IMR-90 (cell line): ENCODE measurements at regions not wholly inside any gene's neighbourhood (a gene's known extent, or its start where the extent isn't known, plus 50 kb on each side); places are given as distances from the start of the nearest gene placed in this dataset.

Source experiments
- ATAC-seq: fragments of 200-7000 bp; cut with Tn5 transposase; 2 replicates; pipeline ENCODE4 v1.9.1; 2020; ENCODE audit warnings: low read depth, mild to moderate bottlenecking, moderate library complexity
- BruUV-seq: library from RNA; stranded (reverse); fragments of 400-500 nt; replicated peaks from 2 replicates; lab custom pipeline; 2021; lab: Mats Ljungman, UMichigan
- CTCF ChIA-PET: fragments of 300-600 bp; formaldehyde crosslinking; extraction: SDS; loops from one replicate; lab custom pipeline; 2021; ENCODE audit warnings: antibody characterized with exemption; lab: Yijun Ruan, JAX
- POLR2A ChIA-PET: fragments of 300-600 bp; sonication (Branson Sonifier 250); formaldehyde crosslinking; loops from one replicate; lab custom pipeline; 2022; ENCODE audit warnings: antibody characterized with exemption; ENCODE audit not compliant: unreplicated experiment; lab: Charles Lee
- DNase-seq: peaks from one replicate; pipeline ENCODE4 v3.0.0; 2013
- H2AFZ ChIP-seq: replicated peaks from 2 replicates; pipeline ENCODE3; 2013; ENCODE audit warnings: low read length, mild to moderate bottlenecking; ENCODE audit not compliant: poor library complexity
- H2AK5ac ChIP-seq: 2 replicates; pipeline ENCODE4 v1.6.1; 2013; ENCODE audit warnings: low read depth, low read length, inconsistent platforms
- H2AK9ac ChIP-seq: replicated peaks from 2 replicates; pipeline ENCODE3; 2013; ENCODE audit warnings: mild to moderate bottlenecking, low read depth, low read length, moderate library complexity; ENCODE audit not compliant: poor library complexity
- H2BK120ac ChIP-seq: 2 replicates; pipeline ENCODE4 v1.6.1; 2013; ENCODE audit warnings: low read depth, low read length, inconsistent platforms
- H2BK15ac ChIP-seq: 3 replicates; pipeline ENCODE4 v1.6.1; 2013; ENCODE audit warnings: low read depth, low read length, inconsistent platforms
- H2BK20ac ChIP-seq: 2 replicates; pipeline ENCODE4 v1.6.1; 2013; ENCODE audit warnings: low read depth, mild to moderate bottlenecking, inconsistent platforms, low read length, moderate library complexity
- H2BK5ac ChIP-seq: 2 replicates; pipeline ENCODE4 v1.6.1; 2013; ENCODE audit warnings: mild to moderate bottlenecking, low read depth, low read length, inconsistent platforms; ENCODE audit not compliant: poor library complexity, severe bottlenecking
- H3K14ac ChIP-seq: replicated peaks from 2 replicates; pipeline ENCODE4 v1.6.1; 2013; ENCODE audit warnings: low read depth, low read length, inconsistent platforms
- H3K18ac ChIP-seq: 2 replicates; pipeline ENCODE4 v1.6.1; 2013; ENCODE audit warnings: low read depth, low read length, control low read depth
- H3K23ac ChIP-seq: 2 replicates; pipeline ENCODE4 v1.6.1; 2013; ENCODE audit warnings: low read depth, low read length, inconsistent platforms
- H3K27ac ChIP-seq: 2 replicates; pipeline ENCODE4 v1.5.1; 2013; ENCODE audit warnings: mild to moderate bottlenecking, control low read depth, low read length; ENCODE audit not compliant: insufficient read depth
- H3K27me3 ChIP-seq: 2 replicates; pipeline ENCODE4 v1.6.1; 2013; ENCODE audit warnings: low read length; ENCODE audit not compliant: control insufficient read depth, insufficient read depth
- H3K36me3 ChIP-seq: 2 replicates; pipeline ENCODE4 v1.6.1; 2013; ENCODE audit warnings: low read length, mixed read lengths; ENCODE audit not compliant: control insufficient read depth, insufficient read depth
- H3K4ac ChIP-seq: 2 replicates; pipeline ENCODE4 v1.6.1; 2013; ENCODE audit warnings: low read depth, low read length, inconsistent platforms
- H3K4me1 ChIP-seq: 2 replicates; pipeline ENCODE4 v1.6.1; 2013; ENCODE audit warnings: low read length, mixed read lengths; ENCODE audit not compliant: control insufficient read depth, insufficient read depth
- H3K4me2 ChIP-seq: 2 replicates; pipeline ENCODE4 v1.6.1; 2013; ENCODE audit warnings: low read depth, mild to moderate bottlenecking, control low read depth, low read length, moderate library complexity
- H3K4me3 ChIP-seq: 2 replicates; pipeline ENCODE4 v1.5.1; 2013; ENCODE audit warnings: low read depth, mild to moderate bottlenecking, control low read depth, low read length, moderate library complexity; ENCODE audit not compliant: insufficient read depth
- H3K56ac ChIP-seq: 2 replicates; pipeline ENCODE4 v1.6.1; 2013; ENCODE audit warnings: low read length, inconsistent platforms; ENCODE audit not compliant: insufficient read depth; ENCODE audit errors: extremely low read depth
- H3K79me1 ChIP-seq, 2 experiments: 2 replicates each; pipeline ENCODE4 v1.6.1; 2013; ENCODE audit warnings: low read length in 2 of 2, inconsistent platforms in 1 of 2, low read depth in 1 of 2
- H3K9ac ChIP-seq: 2 replicates; pipeline ENCODE4 v1.6.1; 2013; ENCODE audit warnings: low read depth, low read length, control low read depth
- H3K9me1 ChIP-seq: 2 replicates; pipeline ENCODE4 v1.6.1; 2013; ENCODE audit warnings: low read length, inconsistent platforms; ENCODE audit not compliant: insufficient read depth
- H3K9me3 ChIP-seq: 2 replicates; pipeline ENCODE4 v1.6.1; 2013; ENCODE audit warnings: low read length; ENCODE audit not compliant: control insufficient read depth, insufficient read depth
- H4K20me1 ChIP-seq: 2 replicates; pipeline ENCODE4 v1.6.1; 2013; ENCODE audit warnings: low read length, inconsistent platforms; ENCODE audit not compliant: insufficient read depth
- H4K5ac ChIP-seq: 2 replicates; pipeline ENCODE4 v1.6.1; 2013; ENCODE audit warnings: mild to moderate bottlenecking, low read depth, low read length, control low read depth
- H4K8ac ChIP-seq, 2 experiments: 2 replicates each; pipeline ENCODE4 v1.6.1; 2013; ENCODE audit warnings: low read depth in 2 of 2, low read length in 2 of 2, control low read depth in 1 of 2, inconsistent platforms in 1 of 2
- H4K91ac ChIP-seq: 2 replicates; pipeline ENCODE4 v1.6.1; 2013; ENCODE audit warnings: low read depth, low read length, inconsistent platforms; ENCODE audit not compliant: insufficient read depth
- BHLHE40 ChIP-seq: fragments of 150-350 bp; IDR thresholded peaks from 2 replicates; pipeline ENCODE4 v1.6.1; 2016; ENCODE audit warnings: mild to moderate bottlenecking, low read depth, low read length
- CEBPB ChIP-seq: IDR thresholded peaks from 2 replicates; pipeline ENCODE4 v1.6.1; 2012; ENCODE audit warnings: low read depth, low read length, improper control_type of control experiment
- ELK1 ChIP-seq: fragments of 150-350 bp; IDR thresholded peaks from 2 replicates; pipeline ENCODE4 v1.6.1; 2016; ENCODE audit warnings: low read depth, mild to moderate bottlenecking, low read length, moderate library complexity, borderline replicate concordance
- MAZ ChIP-seq: IDR thresholded peaks from 2 replicates; pipeline ENCODE4 v1.6.1; 2012; ENCODE audit warnings: low read depth, mild to moderate bottlenecking, low read length, improper control_type of control experiment, moderate library complexity, borderline replicate concordance
- RFX5 ChIP-seq: IDR thresholded peaks from 2 replicates; pipeline ENCODE4 v1.8.0; 2012; ENCODE audit warnings: low read depth, mild to moderate bottlenecking, low read length, moderate library complexity
- WGBS, 2 experiments: methylation state at CpG; one replicate each; pipeline versions ENCODE4 v1.1.5 to v1.1.7; 2013; ENCODE audit warnings: missing lambda C conversion rate in 2 of 2; ENCODE audit not compliant: insufficient read length in 1 of 2; ENCODE audit errors: extremely low coverage in 2 of 2; 5-methylcytosine and 5-hydroxymethylcytosine counted together
- dilution Hi-C: fragments of 300-500 bp; cut with HindIII; formaldehyde crosslinking; loops from one replicate; pipeline ENCODE4 v1.14.3; 2018; ENCODE audit warnings: low sequenced_read_pairs; ENCODE audit not compliant: unreplicated experiment
- in situ Hi-C: fragments of 300-500 bp; cut with MboI; formaldehyde crosslinking; loops from 3 replicates; pipeline ENCODE4 v1.14.3; 2019; ENCODE audit warnings: low sequenced_read_pairs, inconsistent platforms, mixed read lengths
- intact Hi-C: fragments of 100-400 bp; cut with micrococcal nuclease; formaldehyde crosslinking; loops from 2 replicates; pipeline ENCODE4 v1.10.0; 2022

GRCh38 chr16:86802013-86802412 lies 223.7 kb downstream of the FOXL1 start:
- Histone ChIP-seq H3K4me3 (no peak overlapping the region), H3K56ac (no peak overlapping the region), H2BK5ac (peak overlapping the region; percentile 40), H2AFZ (no peak overlapping the region), H4K8ac (no peak overlapping the region), H4K20me1 (no peaks in the 10 kb centered on the region), H2BK120ac (no peak overlapping the region), H2AK9ac (no peak overlapping the region), H2BK15ac (no peak overlapping the region), H3K9ac (no peak overlapping the region), H3K4ac (no peak overlapping the region), H3K4me1 (no peaks in the 10 kb centered on the region; the same call in 1 of the 2 replicates), H3K27ac (no peak overlapping the region), H3K4me2 (no peak overlapping the region), H2AK5ac (no peak overlapping the region), H4K91ac (no peak overlapping the region), H3K36me3 (no peaks in the 10 kb centered on the region), H3K14ac (no peak overlapping the region), H2BK20ac (no peak overlapping the region), H3K27me3 (peaks cover 46% of the 10 kb centered on the region), H3K9me3 (peaks cover 3% of the 10 kb centered on the region; the same call in 1 of the 2 replicates), H3K23ac (no peak overlapping the region), H3K18ac (no peak overlapping the region), H3K9me1 (0 out of 2 replicates have a peak, but pooled peaks cover under 1% of the 10 kb centered on the region), H4K5ac (no peak overlapping the region), H3K79me1 (no peaks in the 10 kb centered on the region)
- no TSS peak for BruUV-seq
- intact Hi-C loops = no loop called here
- no peak for DNase-seq
- dilution Hi-C loops = no loop called here
- ChIA-PET CTCF (no interaction called here), POLR2A (no interaction called here)
- in situ Hi-C loops = no loop called here
- TF ChIP-seq BHLHE40 (no peak), RFX5 (no peak), CEBPB (no peak), ELK1 (no peak), MAZ (no peak)
- 77% methylated on average over 2 of the region's 2 CpGs; no CpG with 5 or more reads in 1 of the 2 experiments for WGBS, 2 experiments
- no peak for ATAC-seq
